Kasumi-1 (cell line): ENCODE measurements at regions not wholly inside any gene's neighbourhood (a gene's known extent, or its start where the extent isn't known, plus 50 kb on each side); places are given as distances from the start of the nearest gene placed in this dataset.

Source experiments
- DNase-seq, 2 experiments: peaks; one replicate each; lab custom pipeline; 2025; lab: John Stamatoyannopoulos, UW

DNA sequence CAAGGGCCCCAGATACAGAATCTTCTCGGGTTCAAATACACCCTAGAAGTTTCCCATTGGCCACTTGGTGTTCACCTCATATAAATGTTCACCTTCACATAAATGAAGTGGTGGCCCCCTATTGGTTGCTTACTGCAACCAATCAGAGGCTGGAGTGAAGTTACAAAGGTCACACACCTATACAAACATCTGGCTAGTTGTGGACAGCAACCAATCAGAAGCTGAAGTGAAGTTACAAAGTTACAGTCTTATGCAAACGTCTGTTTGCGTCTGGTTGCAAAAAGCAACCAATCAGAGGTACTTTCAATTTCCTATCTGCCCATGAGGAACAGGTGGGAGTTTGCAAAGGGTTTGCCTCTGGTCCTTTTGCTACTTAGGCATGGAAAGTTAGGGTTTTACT, 206.5 kb upstream of the BMP2 start:
- DNase-seq = no peak

- no peak for DNase-seq
These were observed 207.7 kb upstream of the BMP2 start for GRCh38 chr20:6559791-6560190.

GRCh38 chr20:6558341-6558740, 209.1 kb upstream of the BMP2 start:
- DNase-seq = no peak

- DNase-seq = no peak
These were observed 233.6 kb upstream of the BMP2 start for GRCh38 chr20:6533761-6534479.

- no peak for DNase-seq
These were observed 234.1 kb upstream of the BMP2 start for GRCh38 chr20:6533351-6533750.

DNA sequence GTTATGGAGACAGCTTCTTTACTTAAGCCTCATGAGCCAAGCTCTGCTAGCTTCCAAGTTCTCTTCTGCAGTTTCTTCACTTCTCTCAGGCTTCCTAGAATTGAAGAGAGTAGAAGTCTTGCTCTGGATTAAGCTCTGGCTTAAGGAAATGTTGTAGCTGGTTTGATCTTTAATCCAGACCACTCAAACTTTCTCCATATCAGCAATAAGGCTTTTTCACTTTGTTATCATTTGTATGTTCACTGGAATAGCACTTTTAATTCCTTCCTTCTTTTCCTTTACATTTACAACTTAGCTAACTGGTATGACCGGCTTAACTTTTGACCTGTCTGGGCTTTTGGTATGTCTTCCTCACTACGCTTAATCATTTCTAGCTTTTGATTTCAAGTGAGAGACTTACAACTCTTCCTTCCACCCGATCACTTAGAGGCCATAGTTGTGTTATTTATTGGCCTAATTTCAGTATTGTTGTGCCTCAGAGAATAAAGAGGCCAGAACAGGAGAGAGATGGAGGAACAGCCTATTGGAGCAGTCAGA, 236.6 kb upstream of the BMP2 start:
- DNase-seq = no peak

DNA sequence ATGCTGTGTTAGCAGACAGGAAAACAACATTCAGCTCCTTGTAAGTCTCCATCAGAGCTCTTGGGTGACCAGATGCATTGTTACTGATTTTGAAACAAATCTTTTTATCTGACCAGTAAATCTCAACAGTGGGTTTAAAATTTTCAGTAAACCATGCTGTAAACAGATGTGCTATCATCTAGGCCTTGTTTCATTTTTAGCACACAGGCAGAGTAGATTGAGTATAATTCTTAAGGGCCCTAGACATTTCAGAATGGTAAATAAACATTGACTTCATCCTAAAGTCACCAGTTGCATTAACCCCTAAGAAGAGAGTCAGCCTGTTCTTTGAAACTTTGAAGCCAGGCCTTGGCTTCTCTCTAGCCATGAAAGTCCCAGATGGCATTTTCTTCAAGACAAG, 237.2 kb upstream of the BMP2 start:
- no peak for DNase-seq

DNA sequence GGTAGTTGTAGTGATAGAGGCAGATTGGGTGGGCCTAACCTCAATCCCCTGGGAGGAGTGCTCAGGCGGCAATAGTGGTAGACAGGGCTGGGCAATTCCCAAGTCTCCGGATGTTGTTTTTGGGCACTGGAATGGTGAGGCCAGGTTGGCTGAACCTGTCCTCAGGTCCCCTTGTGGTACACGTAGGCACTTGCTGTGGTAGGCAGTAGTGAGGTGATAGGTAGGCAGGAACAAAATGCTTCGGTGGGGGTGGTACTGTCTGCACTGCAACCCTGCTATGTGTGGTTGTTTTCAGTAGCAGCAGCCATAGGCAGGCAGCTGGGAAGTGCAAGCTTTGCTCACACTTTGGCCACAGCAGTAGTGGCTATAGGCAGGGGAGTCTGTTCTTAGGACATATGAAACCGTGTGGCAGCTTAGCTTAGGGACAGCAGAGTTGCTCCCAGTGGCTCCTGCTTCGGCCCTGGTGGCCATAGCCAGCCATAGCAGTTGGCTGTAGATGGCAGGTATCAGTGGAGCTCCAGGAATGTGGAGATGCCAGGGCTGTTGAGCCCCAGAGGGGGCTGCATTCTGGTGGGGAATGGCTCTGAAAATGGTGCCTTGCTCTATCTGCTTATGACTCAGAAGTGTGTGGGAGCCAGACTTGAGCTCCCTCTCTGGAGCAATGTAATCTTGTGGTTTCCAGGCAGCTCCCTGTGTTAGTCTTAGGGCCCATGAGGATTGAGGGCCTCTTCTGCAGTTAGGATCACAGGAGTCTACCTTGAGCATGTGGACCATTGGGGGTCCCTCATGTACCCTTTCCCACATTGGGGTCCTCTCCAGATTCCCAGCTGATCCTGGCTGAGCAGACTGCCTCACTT, 241.8 kb upstream of the BMP2 start:
- no peak for DNase-seq

- DNase-seq = no peak
These were observed 243.2 kb upstream of the BMP2 start for GRCh38 chr20:6524305-6524704.

DNA sequence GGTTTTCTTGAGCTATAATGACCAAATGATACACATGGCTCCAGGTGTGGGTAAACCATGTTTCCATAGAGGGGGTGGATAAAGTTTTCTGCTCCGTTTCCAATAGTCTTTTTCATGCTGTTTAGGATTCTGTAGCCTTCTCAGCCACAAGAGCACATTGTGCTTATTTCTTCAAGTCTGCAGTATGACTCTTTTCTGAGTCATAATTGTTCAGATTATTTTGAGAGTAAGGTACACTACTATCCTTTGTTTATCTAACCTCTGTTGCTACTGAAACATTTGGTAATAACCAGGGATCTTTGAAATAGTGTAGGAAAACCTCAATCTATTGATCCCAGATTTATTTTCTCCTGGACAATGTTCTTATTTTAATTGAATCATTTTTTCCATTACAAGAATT, 247.9 kb upstream of the BMP2 start:
- DNase-seq = no peak

- DNase-seq = no peak
These were observed 252.2 kb upstream of the BMP2 start for GRCh38 chr20:6515261-6515660.

DNA sequence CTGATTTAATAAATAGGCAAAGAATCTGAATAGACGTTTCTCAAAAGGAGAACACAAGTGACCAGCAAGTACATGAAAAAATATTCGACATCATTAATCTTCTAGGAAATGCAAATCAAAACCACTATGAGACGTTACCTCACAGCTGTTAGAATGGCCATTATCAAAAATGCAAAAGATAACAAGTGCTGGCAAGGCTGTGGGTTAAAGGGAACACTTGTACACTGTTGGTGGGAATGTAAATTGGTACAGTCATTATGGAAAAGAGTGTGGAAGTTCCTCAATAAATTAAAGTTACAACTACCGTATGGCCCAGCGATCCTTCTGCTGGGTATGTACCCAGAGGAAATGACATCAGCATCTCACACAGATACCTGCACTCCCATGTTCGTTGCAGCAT, 253.9 kb upstream of the BMP2 start:
- no peak for DNase-seq

- DNase-seq = no peak
These were observed 258.1 kb upstream of the BMP2 start for GRCh38 chr20:6509374-6509773.

DNA sequence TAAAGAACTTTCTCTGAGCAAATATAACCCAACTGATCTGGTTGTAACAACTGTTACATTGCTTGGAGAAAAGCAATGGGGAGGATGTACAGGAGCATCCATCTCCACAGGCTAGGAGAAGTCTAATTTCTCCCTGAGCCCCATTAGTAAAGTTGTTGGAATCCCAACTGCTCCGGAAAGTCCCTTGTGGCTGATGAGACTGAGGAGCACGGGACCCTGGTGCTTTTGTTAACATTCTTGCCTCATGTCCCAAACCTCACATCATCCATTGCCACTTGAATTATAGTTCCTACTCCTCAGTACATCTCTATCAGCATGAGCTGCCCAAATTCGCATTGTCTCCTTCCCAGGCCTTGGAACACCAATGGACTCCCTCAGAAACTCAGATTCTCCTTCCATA, 260.6 kb upstream of the BMP2 start:
- DNase-seq = no peak

DNA sequence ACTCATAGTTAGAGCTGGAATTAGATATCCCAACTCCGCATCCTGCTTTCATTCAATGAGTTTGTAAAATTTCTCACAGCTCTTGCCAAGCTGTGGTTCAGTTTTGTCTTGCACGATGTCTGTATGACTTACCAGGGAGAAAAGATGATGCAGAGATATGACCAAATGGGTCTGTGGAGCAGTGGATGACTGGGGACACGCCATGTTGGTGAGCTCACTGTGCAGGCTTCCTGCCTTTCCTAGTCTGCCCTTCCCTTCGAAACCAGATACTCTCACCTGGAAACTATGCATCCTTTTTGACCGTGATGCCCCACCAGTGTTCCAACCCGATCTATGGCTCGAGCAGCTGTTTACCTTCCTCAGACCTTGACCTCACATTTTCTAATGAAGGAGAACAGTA, 262.7 kb upstream of the BMP2 start:
- DNase-seq = no peak

DNA sequence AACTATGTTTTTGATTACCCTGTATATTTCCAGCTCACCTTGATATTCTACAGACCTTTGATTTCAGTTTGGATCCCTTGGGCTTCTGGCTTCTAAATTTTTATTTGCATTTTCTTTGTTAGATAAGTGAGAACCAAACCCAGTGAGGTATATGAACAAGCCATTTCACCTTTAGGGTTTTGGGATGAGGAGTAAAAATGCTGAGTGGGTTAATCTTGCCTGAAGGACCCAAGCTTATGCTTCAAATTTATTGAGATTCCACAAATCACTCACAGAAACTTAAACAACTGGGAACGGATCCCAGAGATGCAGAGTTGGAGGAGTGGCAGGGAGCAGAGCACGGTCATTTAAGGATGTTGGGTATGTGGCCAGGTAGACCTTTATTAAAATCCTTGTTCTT, 263.3 kb upstream of the BMP2 start:
- DNase-seq = no peak

DNA sequence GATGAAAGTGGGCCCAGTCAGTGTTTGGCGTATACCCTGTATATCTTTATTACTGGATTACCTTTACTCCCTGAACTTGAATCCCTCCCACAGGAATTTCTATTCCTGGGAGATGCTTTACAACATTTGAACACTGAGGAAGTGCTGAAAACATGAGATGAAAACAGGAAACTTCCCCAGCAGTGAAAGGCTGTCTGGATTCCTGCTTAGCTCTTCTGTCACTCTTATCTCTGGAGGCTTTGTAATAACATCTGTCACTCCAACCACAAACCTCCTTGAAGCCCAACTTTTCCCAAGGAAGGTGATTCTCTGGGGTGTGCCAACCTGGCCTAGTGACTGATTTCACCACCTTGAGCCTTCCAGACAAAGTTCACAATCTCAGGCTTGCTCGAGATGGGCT, 264.5 kb upstream of the BMP2 start:
- DNase-seq = no peak

GRCh38 chr20:6502219-6502618, 265.3 kb upstream of the BMP2 start:
- no peak for DNase-seq

GRCh38 chr20:6501061-6501460, 266.4 kb upstream of the BMP2 start:
- no peak for DNase-seq

DNA sequence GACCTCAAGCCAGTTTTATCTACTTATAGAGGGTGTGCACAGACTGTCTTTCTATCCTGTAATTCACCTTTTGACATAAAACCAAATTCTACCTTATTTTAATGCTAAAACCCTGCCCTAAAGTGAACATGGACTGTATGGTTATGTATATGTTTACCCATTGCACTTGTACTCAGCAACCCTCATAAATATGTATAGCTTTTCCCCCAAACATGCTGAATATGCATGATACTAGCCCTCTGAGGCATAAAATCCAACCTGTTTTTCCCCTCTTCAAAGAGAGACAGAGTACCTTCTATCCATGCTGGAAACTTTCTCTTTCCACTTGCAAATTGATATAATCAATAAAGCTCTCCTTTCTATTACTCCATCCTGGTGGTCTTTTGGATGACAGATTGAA, 267.9 kb upstream of the BMP2 start:
- no peak for DNase-seq

- no peak for DNase-seq
These were observed 270.6 kb upstream of the BMP2 start for GRCh38 chr20:6496874-6497273.

GRCh38 chr20:6495907-6496306, 271.6 kb upstream of the BMP2 start:
- no peak for DNase-seq

DNA sequence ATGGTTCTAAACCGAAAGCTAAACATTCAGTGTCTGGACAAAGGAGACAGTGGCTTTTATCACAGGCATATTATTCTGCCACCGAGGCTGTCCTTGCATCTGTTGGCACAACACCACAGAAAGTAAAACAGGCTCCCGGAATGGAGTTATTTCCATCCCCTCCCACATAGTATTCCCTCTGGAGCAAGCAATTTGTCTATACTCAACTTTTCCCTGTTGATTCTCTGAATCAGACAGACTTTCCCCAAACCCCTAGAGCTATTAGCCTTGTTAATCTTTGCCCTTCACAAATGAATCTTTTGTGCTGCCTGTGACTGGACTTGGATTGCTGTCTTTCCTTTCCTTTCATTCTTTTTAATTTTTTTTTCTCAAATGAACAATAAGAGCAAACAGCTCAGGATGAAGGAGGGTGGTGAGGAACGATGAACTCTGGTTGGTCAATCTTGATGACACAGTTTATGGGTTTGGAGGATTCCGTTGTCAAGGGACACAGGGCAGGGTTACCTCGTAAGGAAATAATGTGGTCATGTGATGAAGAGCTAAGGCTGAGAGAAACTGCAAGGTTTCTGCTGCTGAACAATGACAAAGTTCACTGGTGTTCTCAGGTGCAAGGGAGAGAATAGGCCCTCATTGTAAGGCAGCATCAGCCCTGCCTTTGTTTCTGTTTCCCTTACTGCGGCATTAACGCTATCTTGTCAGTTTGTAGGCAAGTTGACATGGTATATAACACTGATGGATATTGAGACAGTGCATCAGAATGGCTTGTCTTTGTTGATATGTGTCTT, 275.0 kb upstream of the BMP2 start:
- no peak for DNase-seq
